HG02798 (cell line): ENCODE measurements at regions not wholly inside any gene's neighbourhood (a gene's known extent, or its start where the extent isn't known, plus 50 kb on each side); places are given as distances from the start of the nearest gene placed in this dataset.
"Not testable (repeated sequence)": the region's sequence is repeated elsewhere in the genome, so short reads cannot be mapped to it uniquely, and the experiment has no call there.

Experiments used
- ATAC-seq: cut with Tn5 transposase; IDR thresholded peaks from one replicate; pipeline ENCODE4 v1.9.1; 2021; ENCODE audit warnings: mild to moderate bottlenecking; ENCODE audit not compliant: unreplicated experiment, poor library complexity

DNA sequence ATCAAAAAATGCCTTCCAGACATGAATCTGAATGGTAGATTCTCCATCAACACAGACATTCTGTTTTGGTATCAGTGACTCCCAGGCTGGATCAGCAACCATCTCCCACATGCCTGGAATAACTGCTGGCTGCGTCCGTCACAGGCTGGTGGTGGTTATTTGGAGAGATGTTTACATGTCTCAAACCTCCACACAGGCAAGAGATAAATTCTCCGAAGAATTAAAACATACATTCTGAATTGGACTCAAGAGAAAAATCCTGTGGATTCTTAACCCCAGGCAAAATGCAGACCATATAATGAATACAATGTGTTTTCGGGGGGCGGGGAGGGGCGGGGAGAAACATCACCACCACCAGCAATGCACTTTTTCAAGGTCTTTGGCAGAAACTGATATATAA lies 108.2 kb downstream of the THBS2 start:
- ATAC-seq = no peak

GRCh38 chr6:169144356-169144755 lies 109.3 kb downstream of the THBS2 start:
- ATAC-seq = no peak

GRCh38 chr6:169142538-169142844 lies 111.2 kb downstream of the THBS2 start:
- no peak for ATAC-seq

GRCh38 chr6:169141671-169142537 lies 111.7 kb downstream of the THBS2 start:
- ATAC-seq = no peak

- no peak for ATAC-seq
Observed at GRCh38 chr6:169140986-169141495, 112.6 kb downstream of the THBS2 start.

DNA sequence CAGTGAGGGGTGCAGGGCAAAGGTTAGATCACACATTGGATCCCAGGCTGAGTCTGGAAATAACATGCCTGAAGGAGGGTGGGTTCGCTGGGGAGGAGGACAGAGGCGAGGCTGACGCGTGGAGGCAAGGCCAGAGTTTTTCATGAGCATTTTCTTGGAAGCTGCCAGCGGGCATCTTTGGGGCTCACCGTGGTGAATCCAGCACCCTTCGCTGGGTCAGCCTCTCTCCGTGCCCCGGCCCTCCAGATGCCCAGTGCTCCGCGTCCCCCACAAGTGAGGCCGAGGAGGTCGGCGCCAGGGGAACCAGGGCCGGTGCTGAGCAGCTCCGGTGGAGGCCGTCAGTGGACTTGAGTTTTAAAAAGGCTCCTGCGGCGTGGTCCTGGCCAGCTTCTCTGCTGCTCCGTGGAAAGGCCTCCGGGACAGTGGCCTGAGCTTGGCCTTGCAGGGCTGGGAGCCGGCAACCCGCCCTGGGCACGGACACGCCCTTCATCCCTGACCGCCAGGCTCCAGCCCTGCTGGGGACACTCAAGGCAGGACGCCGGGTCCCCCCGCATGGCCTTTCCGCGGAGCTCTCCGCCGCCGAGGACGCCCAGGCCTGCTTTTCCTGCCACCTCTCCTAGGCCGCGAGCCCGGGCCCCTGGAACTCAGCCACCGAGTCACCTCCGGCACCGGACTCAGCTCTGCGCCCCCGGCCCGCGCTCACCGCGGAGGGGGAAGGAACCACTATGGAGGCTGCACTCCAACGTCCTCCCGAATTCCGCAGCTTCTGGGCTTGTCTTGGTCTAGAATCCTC lies 114.3 kb downstream of the THBS2 start:
- no peak for ATAC-seq

- ATAC-seq = no peak
Observed at GRCh38 chr6:169132352-169132940, 121.2 kb downstream of the THBS2 start.

- no peak for ATAC-seq
Observed at GRCh38 chr6:169131390-169131789, 122.3 kb downstream of the THBS2 start.

GRCh38 chr6:169130113-169130512 lies 123.5 kb downstream of the THBS2 start:
- ATAC-seq = no peak

DNA sequence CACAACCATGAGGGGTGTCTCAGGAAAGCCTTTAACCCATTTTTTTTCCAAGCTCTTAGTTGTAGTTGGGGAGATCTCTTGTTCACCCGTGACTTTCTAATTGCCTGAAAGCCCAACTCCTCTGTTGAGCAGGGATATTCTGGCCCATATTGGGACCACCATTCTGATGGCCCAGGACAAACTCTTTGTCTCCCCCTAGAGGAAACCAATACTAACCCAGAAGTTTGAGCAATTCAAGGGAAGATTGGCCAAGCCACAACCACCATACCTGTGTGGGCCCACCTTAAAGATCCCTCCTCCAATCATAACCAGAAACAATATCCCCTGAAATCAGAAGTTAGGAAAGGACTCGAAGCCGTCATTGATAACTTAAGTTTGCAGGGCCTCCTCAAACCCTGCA lies 132.6 kb downstream of the THBS2 start:
- ATAC-seq = no peak

DNA sequence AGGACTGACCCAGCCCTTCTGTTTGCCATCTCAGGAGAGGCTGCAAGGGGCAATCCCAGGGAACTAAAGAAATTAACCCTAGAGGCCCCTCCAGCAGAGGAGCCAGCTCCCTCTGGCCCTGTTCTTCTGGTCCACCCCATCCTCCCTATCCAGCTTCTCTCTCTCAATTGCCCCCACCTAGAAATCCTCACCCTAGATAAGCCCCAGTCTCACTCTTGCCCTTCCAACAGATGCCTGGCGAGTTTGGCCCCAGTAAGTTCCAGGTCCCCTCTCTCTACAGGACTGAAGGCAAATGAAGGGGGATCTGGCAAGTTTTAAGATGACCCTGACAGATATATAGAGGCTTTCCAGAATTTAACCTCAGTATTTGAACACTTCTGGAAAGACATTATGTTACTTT lies 134.0 kb downstream of the THBS2 start:
- no peak for ATAC-seq

GRCh38 chr6:169118346-169118830 lies 135.3 kb downstream of the THBS2 start:
- no peak for ATAC-seq

DNA sequence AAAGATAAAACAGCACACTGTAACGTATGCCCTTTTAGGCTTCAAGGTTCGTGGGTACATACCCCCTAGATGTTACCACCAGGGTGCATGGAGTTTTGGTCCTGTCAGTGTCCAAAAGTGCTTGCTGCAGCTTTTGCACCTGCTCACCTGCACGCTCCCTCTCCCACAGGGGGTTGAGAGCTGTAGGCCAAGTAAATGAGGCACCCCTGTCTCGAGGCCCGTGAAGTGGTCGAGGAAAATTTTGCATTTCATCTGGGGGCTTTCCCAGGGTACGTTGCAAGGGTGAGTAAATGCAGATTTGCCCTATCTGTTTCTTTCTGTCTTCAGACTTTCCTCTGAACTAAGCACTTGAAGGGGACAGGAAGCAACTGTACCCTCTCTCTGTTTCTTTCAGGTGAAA lies 136.0 kb downstream of the THBS2 start:
- ATAC-seq = no peak

DNA sequence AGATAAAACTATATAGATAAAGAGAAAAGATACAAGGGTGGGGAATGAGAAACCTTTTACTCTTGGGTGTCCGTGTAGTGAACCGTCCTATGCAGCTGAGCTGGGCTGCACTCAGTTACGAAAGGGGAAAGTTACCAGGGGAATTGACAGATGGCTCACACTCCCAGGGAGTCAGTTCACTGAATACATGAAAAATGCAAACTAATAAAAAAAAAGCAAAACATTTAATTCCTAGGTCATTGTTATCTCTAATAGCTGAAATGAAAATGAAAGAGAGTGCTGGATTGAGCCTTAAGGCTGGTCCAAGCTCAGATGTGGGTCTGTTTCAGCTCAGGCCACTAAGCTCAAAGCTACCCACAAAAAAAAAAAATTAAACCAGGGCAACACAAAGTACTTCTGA lies 138.0 kb downstream of the THBS2 start:
- peak; percentile 49 for ATAC-seq

- not testable (repeated sequence) for ATAC-seq
Observed at GRCh38 chr6:169114632-169115031, 139.0 kb downstream of the THBS2 start.

DNA sequence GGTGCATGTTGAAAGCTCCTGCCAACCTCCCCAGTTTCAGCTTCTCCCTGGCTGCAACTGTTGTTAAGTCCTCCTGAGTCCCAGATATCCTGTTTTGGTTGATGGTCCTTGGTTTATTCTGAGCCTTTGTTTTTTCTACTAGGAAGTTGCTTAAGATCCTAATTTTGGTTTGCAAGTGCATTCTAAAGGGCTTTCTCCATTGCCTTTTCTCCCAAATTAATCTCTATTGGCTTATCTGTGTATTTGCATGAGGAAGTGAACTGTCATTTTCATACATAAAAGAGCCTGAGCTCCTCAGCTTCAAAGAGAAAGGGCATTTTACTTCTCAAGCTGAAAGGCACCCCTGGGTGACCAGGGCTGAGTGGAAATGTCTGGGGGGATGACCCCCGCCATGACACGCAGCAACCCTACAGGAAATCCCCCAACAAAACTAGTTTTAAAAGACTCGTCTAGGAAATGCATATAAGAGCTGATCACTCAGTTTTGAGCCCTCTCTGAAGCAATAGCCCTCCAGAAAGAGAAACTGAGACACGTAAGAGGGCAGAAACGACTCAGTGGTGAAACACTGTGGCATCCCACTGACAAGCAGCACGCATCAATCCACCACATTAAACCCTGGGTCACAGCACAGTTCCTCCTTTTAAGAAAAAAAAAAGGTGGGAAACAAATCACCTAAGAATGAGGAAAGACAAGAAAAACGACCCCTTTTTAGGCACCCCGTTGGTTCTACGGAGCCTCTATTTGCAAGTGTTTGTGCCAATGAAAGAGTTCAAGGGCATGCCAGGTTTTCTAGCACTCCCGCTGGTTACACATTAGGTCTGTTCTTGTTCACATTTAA lies 140.9 kb downstream of the THBS2 start:
- peak; percentile 88 for ATAC-seq

GRCh38 chr6:169111203-169111602 lies 142.4 kb downstream of the THBS2 start:
- no peak for ATAC-seq

DNA sequence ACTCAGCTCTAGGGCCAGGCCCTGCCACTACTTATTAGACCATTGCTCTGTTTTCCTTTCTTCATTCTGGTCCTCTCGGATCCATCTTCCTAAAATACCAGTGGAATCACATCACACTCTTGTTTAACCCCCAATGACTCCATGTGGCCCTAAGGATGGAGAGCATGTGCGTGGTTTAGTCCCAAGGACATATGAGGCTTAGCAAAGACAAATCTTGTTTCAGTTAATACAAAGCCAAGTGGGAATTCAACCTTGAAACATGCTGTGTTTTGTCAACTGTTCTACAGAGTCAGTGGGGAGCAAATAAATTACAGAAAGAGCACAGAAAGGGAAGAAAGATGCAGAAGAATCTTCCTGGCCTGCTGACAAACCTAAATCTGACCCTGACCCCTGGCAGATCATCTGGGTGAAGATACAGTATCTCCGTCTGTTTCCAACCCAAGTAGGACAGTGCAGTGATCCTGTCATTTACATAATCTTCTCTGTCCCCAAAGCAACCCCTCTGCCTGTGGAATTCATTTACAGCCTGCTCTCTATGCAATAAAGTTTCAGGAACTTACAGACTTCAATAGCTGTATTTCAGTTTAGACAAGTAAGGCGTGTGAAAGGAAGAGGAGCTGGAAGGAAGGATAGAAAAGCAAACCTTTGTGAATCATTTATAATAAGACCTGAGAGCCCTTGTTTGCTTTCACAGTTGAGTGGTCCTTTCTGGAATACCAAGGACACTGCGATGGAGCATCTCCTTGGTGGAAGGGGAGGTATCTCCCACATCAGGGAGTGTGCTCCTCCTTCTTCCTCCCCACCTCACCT lies 144.0 kb downstream of the THBS2 start:
- ATAC-seq = no peak

DNA sequence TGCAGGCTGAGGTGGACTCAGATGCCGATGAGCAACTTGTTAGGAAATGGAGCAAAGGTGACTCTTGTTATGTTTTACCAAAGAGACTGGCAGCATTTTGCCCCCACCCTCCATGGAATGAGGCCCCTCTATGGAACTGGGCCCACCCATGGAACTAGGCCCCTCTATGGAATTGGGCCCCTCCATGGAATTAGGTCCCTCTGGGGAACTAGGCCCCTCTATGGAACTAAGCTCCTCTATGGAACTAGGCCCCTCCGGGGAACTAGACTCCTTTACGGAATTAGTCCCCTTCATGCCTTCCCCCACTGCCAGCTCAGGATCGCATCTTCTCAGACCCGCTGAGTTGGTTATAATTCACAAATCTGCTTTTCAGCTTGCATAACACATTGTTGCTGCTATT lies 144.9 kb downstream of the THBS2 start:
- no peak for ATAC-seq
